ENCODE measurements at regions not wholly inside any gene's neighbourhood (a gene's known extent, or its start where the extent isn't known, plus 50 kb on each side); places are given as distances from the start of the nearest gene placed in this dataset.

DNA sequence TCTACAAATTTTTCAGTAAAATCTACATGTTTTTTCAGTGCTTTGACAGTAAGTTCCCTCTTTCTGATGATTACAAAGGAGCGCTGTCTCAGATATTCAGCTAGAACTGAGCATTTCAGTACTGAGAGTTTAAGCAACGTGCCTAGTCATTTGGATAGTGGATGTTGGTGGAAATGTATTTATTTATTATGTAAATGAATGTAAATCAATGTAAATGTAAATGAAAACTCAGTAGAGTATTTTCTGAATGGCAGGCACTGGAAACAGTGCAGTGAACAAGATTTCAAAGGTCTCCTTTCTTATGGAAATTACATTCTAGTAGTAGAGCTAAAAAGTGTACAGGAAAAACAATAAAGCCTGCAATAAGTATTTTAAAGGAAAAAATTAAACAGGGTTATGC is 370.2 kb upstream of the SPANXN4 start:
- DNase-seq (ENCODE audit: low read depth in 1 of 2, low spot score in 1 of 2) = no peak
- no peaks in the 10 kb centered on the region for H3K27me3 ChIP-seq (ENCODE audit: insufficient read depth, poor library complexity, severe bottlenecking)
- no peak overlapping the region for H3K27ac ChIP-seq (replicated peaks)
- H3K4me3 ChIP-seq (replicated peaks; ENCODE audit: insufficient read depth, low read length) = no peak overlapping the region
- TF ChIP-seq, protein P1, sequence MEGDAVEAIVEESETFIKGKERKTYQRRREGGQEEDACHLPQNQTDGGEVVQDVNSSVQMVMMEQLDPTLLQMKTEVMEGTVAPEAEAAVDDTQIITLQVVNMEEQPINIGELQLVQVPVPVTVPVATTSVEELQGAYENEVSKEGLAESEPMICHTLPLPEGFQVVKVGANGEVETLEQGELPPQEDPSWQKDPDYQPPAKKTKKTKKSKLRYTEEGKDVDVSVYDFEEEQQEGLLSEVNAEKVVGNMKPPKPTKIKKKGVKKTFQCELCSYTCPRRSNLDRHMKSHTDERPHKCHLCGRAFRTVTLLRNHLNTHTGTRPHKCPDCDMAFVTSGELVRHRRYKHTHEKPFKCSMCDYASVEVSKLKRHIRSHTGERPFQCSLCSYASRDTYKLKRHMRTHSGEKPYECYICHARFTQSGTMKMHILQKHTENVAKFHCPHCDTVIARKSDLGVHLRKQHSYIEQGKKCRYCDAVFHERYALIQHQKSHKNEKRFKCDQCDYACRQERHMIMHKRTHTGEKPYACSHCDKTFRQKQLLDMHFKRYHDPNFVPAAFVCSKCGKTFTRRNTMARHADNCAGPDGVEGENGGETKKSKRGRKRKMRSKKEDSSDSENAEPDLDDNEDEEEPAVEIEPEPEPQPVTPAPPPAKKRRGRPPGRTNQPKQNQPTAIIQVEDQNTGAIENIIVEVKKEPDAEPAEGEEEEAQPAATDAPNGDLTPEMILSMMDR (IDR thresholded peaks at IDR 0.05; ENCODE audit: insufficient read depth, low read length) = no peak
- TF ChIP-seq SPI1 (IDR thresholded peaks at IDR 0.05; ENCODE audit: borderline replicate concordance, low read depth) (no peak), POLR2AphosphoS5 (IDR thresholded peaks at IDR 0.05; ENCODE audit: low read depth) (no peak), GABPA (IDR thresholded peaks at IDR 0.05; ENCODE audit: low read depth) (no peak)
- TF ChIP-seq, protein P2, sequence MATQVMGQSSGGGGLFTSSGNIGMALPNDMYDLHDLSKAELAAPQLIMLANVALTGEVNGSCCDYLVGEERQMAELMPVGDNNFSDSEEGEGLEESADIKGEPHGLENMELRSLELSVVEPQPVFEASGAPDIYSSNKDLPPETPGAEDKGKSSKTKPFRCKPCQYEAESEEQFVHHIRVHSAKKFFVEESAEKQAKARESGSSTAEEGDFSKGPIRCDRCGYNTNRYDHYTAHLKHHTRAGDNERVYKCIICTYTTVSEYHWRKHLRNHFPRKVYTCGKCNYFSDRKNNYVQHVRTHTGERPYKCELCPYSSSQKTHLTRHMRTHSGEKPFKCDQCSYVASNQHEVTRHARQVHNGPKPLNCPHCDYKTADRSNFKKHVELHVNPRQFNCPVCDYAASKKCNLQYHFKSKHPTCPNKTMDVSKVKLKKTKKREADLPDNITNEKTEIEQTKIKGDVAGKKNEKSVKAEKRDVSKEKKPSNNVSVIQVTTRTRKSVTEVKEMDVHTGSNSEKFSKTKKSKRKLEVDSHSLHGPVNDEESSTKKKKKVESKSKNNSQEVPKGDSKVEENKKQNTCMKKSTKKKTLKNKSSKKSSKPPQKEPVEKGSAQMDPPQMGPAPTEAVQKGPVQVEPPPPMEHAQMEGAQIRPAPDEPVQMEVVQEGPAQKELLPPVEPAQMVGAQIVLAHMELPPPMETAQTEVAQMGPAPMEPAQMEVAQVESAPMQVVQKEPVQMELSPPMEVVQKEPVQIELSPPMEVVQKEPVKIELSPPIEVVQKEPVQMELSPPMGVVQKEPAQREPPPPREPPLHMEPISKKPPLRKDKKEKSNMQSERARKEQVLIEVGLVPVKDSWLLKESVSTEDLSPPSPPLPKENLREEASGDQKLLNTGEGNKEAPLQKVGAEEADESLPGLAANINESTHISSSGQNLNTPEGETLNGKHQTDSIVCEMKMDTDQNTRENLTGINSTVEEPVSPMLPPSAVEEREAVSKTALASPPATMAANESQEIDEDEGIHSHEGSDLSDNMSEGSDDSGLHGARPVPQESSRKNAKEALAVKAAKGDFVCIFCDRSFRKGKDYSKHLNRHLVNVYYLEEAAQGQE (IDR thresholded peaks at IDR 0.05; ENCODE audit: insufficient replicate concordance, low read depth) = no peak

DNA sequence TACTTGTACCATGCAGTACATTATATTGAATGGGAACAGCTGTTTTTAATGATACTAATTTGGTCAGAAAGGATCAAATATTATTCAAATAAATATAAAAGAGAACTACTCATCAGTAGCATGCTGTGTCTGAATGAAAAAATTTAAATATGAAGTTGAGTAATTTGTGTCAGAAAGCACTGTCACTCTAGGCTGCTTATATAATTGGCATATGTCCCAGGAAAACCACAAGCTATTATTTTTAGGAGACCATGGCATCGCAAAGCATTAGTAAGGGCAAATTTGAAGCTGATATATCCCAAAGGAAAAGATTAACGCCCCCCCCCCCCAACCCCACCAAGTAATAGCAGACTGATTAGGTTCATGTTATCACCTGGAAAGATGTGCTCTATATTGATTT is 388.5 kb upstream of the SPANXN4 start:
- Histone ChIP-seq H3K4me3 (replicated peaks; ENCODE audit: insufficient read depth, low read length) (no peak overlapping the region), H3K27me3 (ENCODE audit: insufficient read depth, poor library complexity, severe bottlenecking) (no peaks in the 10 kb centered on the region), H3K27ac (replicated peaks) (no peak overlapping the region)
- TF ChIP-seq POLR2AphosphoS5 (IDR thresholded peaks at IDR 0.05; ENCODE audit: low read depth) (no peak), SPI1 (IDR thresholded peaks at IDR 0.05; ENCODE audit: borderline replicate concordance, low read depth) (no peak)
- TF ChIP-seq, protein P1 (IDR thresholded peaks at IDR 0.05; ENCODE audit: insufficient read depth, low read length) = no peak
- TF ChIP-seq, protein P2 (IDR thresholded peaks at IDR 0.05; ENCODE audit: insufficient replicate concordance, low read depth) = no peak
- DNase-seq (ENCODE audit: low read depth in 1 of 2, low spot score in 1 of 2) = no peak

DNA sequence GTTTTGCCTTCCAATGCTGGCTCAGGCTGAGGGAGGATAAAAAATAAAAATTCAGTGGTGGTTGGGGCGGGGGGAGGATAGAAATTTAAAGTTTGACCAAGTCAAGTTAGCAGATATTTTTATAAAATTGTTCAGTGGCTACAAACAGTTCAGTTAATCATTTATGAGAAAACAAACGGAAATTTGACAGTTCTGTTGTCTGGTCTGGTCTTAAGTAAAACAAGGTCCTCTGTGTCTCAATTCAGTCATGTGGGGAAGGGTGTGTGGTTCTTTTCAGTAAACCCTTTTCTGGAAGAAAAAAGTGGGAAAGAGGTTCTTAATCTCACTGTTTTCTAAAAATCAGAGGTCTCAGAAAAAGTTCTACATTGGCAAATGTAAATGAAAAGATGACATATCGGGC is 409.1 kb upstream of the SPANXN4 start:
- H3K27me3 ChIP-seq (ENCODE audit: insufficient read depth, poor library complexity, severe bottlenecking) = no peaks in the 10 kb centered on the region
- no peak for TF ChIP-seq SPI1 (IDR thresholded peaks at IDR 0.05; ENCODE audit: borderline replicate concordance, low read depth)
- TF ChIP-seq, protein P2 (IDR thresholded peaks at IDR 0.05; ENCODE audit: insufficient replicate concordance, low read depth) = no peak
- DNase-seq (ENCODE audit: low read depth in 1 of 2, low spot score in 1 of 2) = no peak
- no peak overlapping the region for H3K4me3 ChIP-seq (replicated peaks; ENCODE audit: insufficient read depth, low read length)
- no peak overlapping the region for H3K27ac ChIP-seq (replicated peaks)

DNA sequence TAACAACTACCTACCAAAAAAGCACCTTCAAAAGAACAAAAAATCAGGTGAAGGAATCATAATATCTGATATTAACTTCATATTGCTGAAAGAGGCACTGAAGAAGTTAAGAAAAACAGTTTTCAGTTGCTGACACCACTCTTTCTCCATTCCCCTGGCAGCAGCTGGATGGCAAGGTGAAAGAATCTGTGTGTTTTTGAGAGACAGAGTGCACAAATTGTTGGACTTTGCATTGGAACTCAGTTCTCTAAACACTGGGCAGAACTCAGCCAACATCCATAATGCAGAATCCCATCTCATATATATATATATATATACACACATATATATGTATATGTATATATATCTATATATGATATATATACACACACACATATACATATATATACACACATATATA is 408.3 kb upstream of the MAGEC2 start:
- H3K4me3 ChIP-seq (replicated peaks; ENCODE audit: insufficient read depth, low read length) = no peak overlapping the region
- no peak overlapping the region for H3K27ac ChIP-seq (replicated peaks)
- DNase-seq (ENCODE audit: low read depth in 1 of 2, low spot score in 1 of 2) = no peak
- H3K27me3 ChIP-seq (ENCODE audit: insufficient read depth, poor library complexity, severe bottlenecking) = no peaks in the 10 kb centered on the region
- TF ChIP-seq SPI1 (IDR thresholded peaks at IDR 0.05; ENCODE audit: borderline replicate concordance, low read depth) (no peak), GABPA (IDR thresholded peaks at IDR 0.05; ENCODE audit: low read depth) (no peak), POLR2AphosphoS5 (IDR thresholded peaks at IDR 0.05; ENCODE audit: low read depth) (no peak)
- TF ChIP-seq, protein P1 (IDR thresholded peaks at IDR 0.05; ENCODE audit: insufficient read depth, low read length) = no peak
- TF ChIP-seq, protein P2 (IDR thresholded peaks at IDR 0.05; ENCODE audit: insufficient replicate concordance, low read depth) = no peak

All from HL-60 (cell line).